ENCODE measurements at regions not wholly inside any gene's neighbourhood (a gene's known extent, or its start where the extent isn't known, plus 50 kb on each side); places are given as distances from the start of the nearest gene placed in this dataset.

GRCh38 chr18:21997207-21998143 is 171.9 kb upstream of the GATA6 start:
- TF ChIP-seq EZH2 (IDR thresholded peaks at IDR 0.05; ENCODE audit: insufficient read depth, low read length) (no peak), CTCF (IDR thresholded peaks at IDR 0.05; ENCODE audit: insufficient read depth, low read depth, low read length) (peak; percentile 87)

Measured in astrocyte (in vitro differentiated cells and primary cell).